ENCODE measurements at regions not wholly inside any gene's neighbourhood (a gene's known extent, or its start where the extent isn't known, plus 50 kb on each side); places are given as distances from the start of the nearest gene placed in this dataset.

GRCh38 chr13:62524061-62524460, 1108.4 kb upstream of the PCDH20 start:
- Histone ChIP-seq H3K4me1 (no peaks in the 10 kb centered on the region), H3K9ac (no peak overlapping the region), H3K9me3 (no peaks in the 10 kb centered on the region), H3K4me3 (no peak overlapping the region), H3K36me3 (no peaks in the 10 kb centered on the region), H3K27me3 (no peaks in the 10 kb centered on the region), H3K27ac (no peak overlapping the region), H4K20me1 (no peaks in the 10 kb centered on the region), H3K4me2 (no peak overlapping the region)
- TF ChIP-seq Cebpa-rat (IDR thresholded peaks at IDR 0.05) = no peak

GRCh38 chr13:62512194-62513141, 1096.8 kb upstream of the PCDH20 start:
- Histone ChIP-seq H3K27ac (no peak overlapping the region), H3K4me3 (no peak overlapping the region), H3K9ac (no peak overlapping the region), H3K36me3 (no peaks in the 10 kb centered on the region), H3K9me3 (no peaks in the 10 kb centered on the region), H3K27me3 (no peaks in the 10 kb centered on the region), H3K4me1 (peaks cover 16% of the 10 kb centered on the region), H4K20me1 (no peaks in the 10 kb centered on the region), H3K4me2 (peak overlapping the region; percentile 66)
- no peak for TF ChIP-seq Cebpa-rat (IDR thresholded peaks at IDR 0.05)

DNA sequence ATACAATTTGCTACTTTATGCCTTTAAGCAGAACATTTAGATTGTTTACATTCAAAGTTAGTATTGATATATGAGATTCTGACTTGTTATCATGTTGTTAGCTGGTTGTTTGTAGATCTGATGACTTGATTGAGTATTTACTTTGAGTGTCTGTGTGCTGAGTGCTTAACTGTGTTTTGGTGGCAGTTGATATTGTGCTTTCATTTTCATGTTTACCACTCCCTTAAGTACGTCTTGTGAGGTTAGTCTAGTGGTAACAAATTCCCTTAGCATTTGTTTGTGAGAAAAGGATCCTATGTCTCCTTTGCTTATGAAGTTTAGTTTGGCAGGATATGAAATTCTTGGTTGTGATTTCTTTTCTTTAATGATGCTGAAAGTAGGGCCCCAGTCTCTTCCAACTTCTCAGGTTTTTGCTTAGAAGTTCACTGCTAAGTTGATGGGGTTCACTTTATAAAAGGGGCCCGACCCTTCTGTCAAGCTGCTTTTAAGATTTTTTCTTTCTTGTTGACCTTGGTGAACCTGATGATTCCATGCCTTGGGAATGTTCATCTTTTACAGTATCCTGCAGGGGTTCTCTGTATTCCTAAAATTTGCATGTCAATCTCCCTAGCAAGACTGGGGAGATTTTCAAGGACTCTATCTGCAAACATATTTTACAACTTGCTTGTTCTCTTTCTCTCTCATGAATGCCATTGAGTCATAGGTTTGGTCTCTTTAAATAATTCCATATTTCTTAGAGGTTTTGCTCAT, 1095.4 kb upstream of the PCDH20 start:
- no peaks in the 10 kb centered on the region for H3K9me3 ChIP-seq
- H3K27me3 ChIP-seq = no peaks in the 10 kb centered on the region
- no peak overlapping the region for H3K9ac ChIP-seq
- no peaks in the 10 kb centered on the region for H3K36me3 ChIP-seq
- peaks cover 16% of the 10 kb centered on the region for H3K4me1 ChIP-seq
- no peak overlapping the region for H3K27ac ChIP-seq
- no peak for TF ChIP-seq Cebpa-rat (IDR thresholded peaks at IDR 0.05)
- H3K4me2 ChIP-seq = 0 out of 2 replicates have a peak overlapping the region, but pooled peaks have one; percentile 2
- H3K4me3 ChIP-seq = no peak overlapping the region
- no peaks in the 10 kb centered on the region for H4K20me1 ChIP-seq

DNA sequence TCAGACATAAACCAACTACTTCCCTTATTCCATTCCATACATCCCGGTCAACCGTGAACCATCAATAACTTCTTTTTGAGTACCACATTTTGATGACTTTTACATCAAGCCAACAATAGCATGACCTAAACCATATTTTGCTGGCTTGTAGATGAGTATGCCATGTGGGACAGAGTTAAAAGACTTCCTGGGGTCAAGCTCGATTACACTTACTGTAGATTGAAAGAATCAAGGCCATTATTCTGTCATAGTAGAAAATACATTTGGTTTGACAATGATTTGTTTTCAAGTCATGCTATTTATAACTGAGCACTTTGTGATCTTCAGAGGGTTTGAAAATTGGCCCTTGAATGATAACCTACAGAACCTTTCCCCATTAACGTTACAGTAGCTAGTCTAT, 1086.9 kb upstream of the PCDH20 start:
- Histone ChIP-seq H3K27me3 (no peaks in the 10 kb centered on the region), H3K36me3 (no peaks in the 10 kb centered on the region), H3K4me1 (peaks cover 34% of the 10 kb centered on the region), H3K9ac (no peak overlapping the region), H3K4me2 (peak overlapping the region; percentile 37), H3K4me3 (no peak overlapping the region), H3K27ac (no peak overlapping the region), H3K9me3 (no peaks in the 10 kb centered on the region), H4K20me1 (no peaks in the 10 kb centered on the region)
- TF ChIP-seq Cebpa-rat (IDR thresholded peaks at IDR 0.05) = no peak

- H4K20me1 ChIP-seq = no peaks in the 10 kb centered on the region
- no peaks in the 10 kb centered on the region for H3K27me3 ChIP-seq
- no peaks in the 10 kb centered on the region for H3K36me3 ChIP-seq
- H3K4me1 ChIP-seq = no peaks in the 10 kb centered on the region
- H3K4me2 ChIP-seq = no peak overlapping the region
- H3K4me3 ChIP-seq = no peak overlapping the region
- no peak overlapping the region for H3K9ac ChIP-seq
- H3K27ac ChIP-seq = no peak overlapping the region
- H3K9me3 ChIP-seq = no peaks in the 10 kb centered on the region
- no peak for TF ChIP-seq Cebpa-rat (IDR thresholded peaks at IDR 0.05)
Observed at GRCh38 chr13:62489731-62490130, 1074.1 kb upstream of the PCDH20 start.

DNA sequence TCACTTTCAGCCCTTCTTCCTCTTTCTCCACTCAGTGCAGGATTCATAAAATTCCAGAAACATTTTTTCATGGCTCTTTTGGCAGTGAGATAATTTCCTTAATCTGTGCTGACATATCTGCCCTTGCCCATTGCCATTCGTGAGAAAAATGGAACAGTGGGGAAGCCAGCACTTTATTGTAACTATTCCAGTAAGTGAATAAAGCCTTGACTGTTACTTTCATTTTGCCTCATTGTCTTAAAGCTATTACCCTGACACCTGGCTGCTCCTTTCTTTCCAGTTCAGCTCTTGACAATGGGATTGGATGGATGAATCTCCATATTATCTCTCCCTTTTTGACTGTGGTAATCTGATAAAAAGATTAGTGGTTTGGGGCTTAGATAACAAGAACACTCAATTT, 1068.1 kb upstream of the PCDH20 start:
- no peak overlapping the region for H3K4me2 ChIP-seq
- no peak overlapping the region for H3K27ac ChIP-seq
- no peak overlapping the region for H3K9ac ChIP-seq
- no peaks in the 10 kb centered on the region for H3K4me1 ChIP-seq
- no peaks in the 10 kb centered on the region for H4K20me1 ChIP-seq
- no peaks in the 10 kb centered on the region for H3K36me3 ChIP-seq
- no peaks in the 10 kb centered on the region for H3K9me3 ChIP-seq
- H3K27me3 ChIP-seq = no peaks in the 10 kb centered on the region
- H3K4me3 ChIP-seq = no peak overlapping the region
- no peak for TF ChIP-seq Cebpa-rat (IDR thresholded peaks at IDR 0.05)

- no peak for TF ChIP-seq Cebpa-rat (IDR thresholded peaks at IDR 0.05)
- Histone ChIP-seq H3K27ac (no peak overlapping the region), H3K9me3 (no peaks in the 10 kb centered on the region), H4K20me1 (no peaks in the 10 kb centered on the region), H3K4me2 (no peak overlapping the region), H3K9ac (no peak overlapping the region), H3K4me1 (no peaks in the 10 kb centered on the region), H3K36me3 (no peaks in the 10 kb centered on the region), H3K27me3 (no peaks in the 10 kb centered on the region), H3K4me3 (no peak overlapping the region)
Observed at GRCh38 chr13:62482351-62482750, 1066.7 kb upstream of the PCDH20 start.

DNA sequence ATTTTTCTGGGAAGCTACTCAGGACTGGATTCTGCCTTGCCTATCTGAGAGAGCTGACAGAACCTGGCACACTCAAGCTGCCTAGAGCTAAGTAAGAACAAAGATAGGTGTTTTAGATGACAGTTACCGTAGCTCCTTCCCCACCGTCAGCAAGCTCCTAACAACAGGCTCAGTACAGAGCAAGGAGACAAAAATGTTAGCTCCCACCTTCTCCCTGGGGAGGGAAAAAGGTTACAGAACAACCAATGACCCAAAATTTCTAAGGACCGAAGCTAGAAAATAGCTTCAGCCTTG, 1058.2 kb upstream of the PCDH20 start:
- Histone ChIP-seq H3K27ac (no peak overlapping the region), H3K36me3 (no peaks in the 10 kb centered on the region), H3K4me1 (no peaks in the 10 kb centered on the region), H3K9ac (no peak overlapping the region), H3K27me3 (no peaks in the 10 kb centered on the region), H3K9me3 (no peaks in the 10 kb centered on the region), H3K4me3 (no peak overlapping the region), H3K4me2 (no peak overlapping the region), H4K20me1 (no peaks in the 10 kb centered on the region)
- no peak for TF ChIP-seq Cebpa-rat (IDR thresholded peaks at IDR 0.05)

DNA sequence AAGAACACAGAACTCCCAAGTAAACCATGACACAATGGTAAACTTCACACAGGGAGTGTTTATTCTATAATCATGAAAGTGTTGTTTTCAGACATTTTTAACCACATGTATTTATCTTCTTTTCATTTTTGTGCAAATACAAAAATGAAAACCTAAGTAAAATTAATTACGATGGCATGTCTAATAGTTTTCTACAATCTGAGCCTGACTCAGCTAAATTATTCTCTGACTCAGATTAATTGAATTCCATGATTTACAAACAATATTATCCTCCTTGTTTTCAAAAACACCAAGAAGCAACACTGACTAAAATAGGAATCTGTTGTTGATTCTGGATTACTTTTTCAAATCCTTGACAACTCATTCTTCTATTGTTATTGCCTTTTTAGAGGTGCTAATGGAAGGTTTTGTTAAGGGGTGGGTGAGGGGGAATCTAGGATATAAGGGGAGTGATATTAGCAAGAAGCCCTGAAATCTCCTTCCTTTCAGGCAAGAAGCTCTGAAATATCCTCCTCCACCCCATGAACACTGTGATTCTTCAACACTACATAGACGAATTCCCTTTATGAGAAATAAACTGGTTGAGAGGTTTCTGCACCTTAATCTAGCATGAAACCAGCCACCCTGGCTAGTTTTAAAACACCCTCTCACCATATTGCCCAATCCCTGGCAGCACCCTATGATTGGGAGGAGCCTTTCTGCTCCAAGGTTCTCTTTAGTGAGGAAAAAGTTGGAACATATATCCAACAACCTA, 1057.7 kb upstream of the PCDH20 start:
- Histone ChIP-seq H3K9me3 (no peaks in the 10 kb centered on the region), H3K4me1 (no peaks in the 10 kb centered on the region), H3K4me2 (no peak overlapping the region), H3K9ac (no peak overlapping the region), H3K27me3 (no peaks in the 10 kb centered on the region), H3K36me3 (no peaks in the 10 kb centered on the region), H3K4me3 (no peak overlapping the region), H3K27ac (no peak overlapping the region), H4K20me1 (no peaks in the 10 kb centered on the region)
- TF ChIP-seq Cebpa-rat (IDR thresholded peaks at IDR 0.05) = no peak

GRCh38 chr13:62453761-62454160, 1038.1 kb upstream of the PCDH20 start:
- H4K20me1 ChIP-seq = no peaks in the 10 kb centered on the region
- H3K9me3 ChIP-seq = no peaks in the 10 kb centered on the region
- TF ChIP-seq Cebpa-rat (IDR thresholded peaks at IDR 0.05) = no peak
- H3K4me3 ChIP-seq = no peak overlapping the region
- no peak overlapping the region for H3K27ac ChIP-seq
- H3K4me2 ChIP-seq = no peak overlapping the region
- no peaks in the 10 kb centered on the region for H3K36me3 ChIP-seq
- no peaks in the 10 kb centered on the region for H3K27me3 ChIP-seq
- H3K9ac ChIP-seq = no peak overlapping the region
- H3K4me1 ChIP-seq = no peaks in the 10 kb centered on the region

All from BLaER1 (cell line).